ENCODE measurements at regions not wholly inside any gene's neighbourhood (a gene's known extent, or its start where the extent isn't known, plus 50 kb on each side); places are given as distances from the start of the nearest gene placed in this dataset.

- no peak for TF ChIP-seq CTCF (IDR thresholded peaks at IDR 0.05; ENCODE audit: low read depth, low read length)
- no peak overlapping the region for H3K4me3 ChIP-seq (replicated peaks in 1 of 2; ENCODE audit: low read depth in 2 of 2, low read length in 2 of 2)
- DNase-seq (ENCODE audit: low read depth in 2 of 2) = no peak
Measured at GRCh38 chr5:74187757-74188156, 452.8 kb downstream of the ENC1 start.

GRCh38 chr5:74186356-74187315, 453.9 kb downstream of the ENC1 start:
- DNase-seq (ENCODE audit: low read depth in 2 of 2) = peak in 1 of 2 donors; percentile 59
- TF ChIP-seq CTCF (IDR thresholded peaks at IDR 0.05; ENCODE audit: low read depth, low read length) = no peak
- no peak overlapping the region for H3K4me3 ChIP-seq (replicated peaks in 1 of 2; ENCODE audit: low read depth in 2 of 2, low read length in 2 of 2)

- TF ChIP-seq CTCF (IDR thresholded peaks at IDR 0.05; ENCODE audit: low read depth, low read length) = no peak
- no peak for DNase-seq (ENCODE audit: low read depth in 2 of 2)
- no peak overlapping the region for H3K4me3 ChIP-seq (replicated peaks in 1 of 2; ENCODE audit: low read depth in 2 of 2, low read length in 2 of 2)
Measured at GRCh38 chr5:74185599-74185998, 454.9 kb downstream of the ENC1 start.

GRCh38 chr5:74184649-74185048, 455.9 kb downstream of the ENC1 start:
- no peak for DNase-seq (ENCODE audit: low read depth in 2 of 2)
- no peak overlapping the region for H3K4me3 ChIP-seq (replicated peaks in 1 of 2; ENCODE audit: low read depth in 2 of 2, low read length in 2 of 2)
- no peak for TF ChIP-seq CTCF (IDR thresholded peaks at IDR 0.05; ENCODE audit: low read depth, low read length)

GRCh38 chr5:74183041-74183440, 457.5 kb downstream of the ENC1 start:
- no peak overlapping the region for H3K4me3 ChIP-seq (replicated peaks in 1 of 2; ENCODE audit: low read depth in 2 of 2, low read length in 2 of 2)
- no peak for DNase-seq (ENCODE audit: low read depth in 2 of 2)
- TF ChIP-seq CTCF (IDR thresholded peaks at IDR 0.05; ENCODE audit: low read depth, low read length) = no peak

- no peak overlapping the region for H3K4me3 ChIP-seq (replicated peaks in 1 of 2; ENCODE audit: low read depth in 2 of 2, low read length in 2 of 2)
- no peak for DNase-seq (ENCODE audit: low read depth in 2 of 2)
- no peak for TF ChIP-seq CTCF (IDR thresholded peaks at IDR 0.05; ENCODE audit: low read depth, low read length)
Measured at GRCh38 chr5:74182603-74183002, 457.9 kb downstream of the ENC1 start.

All from cardiac fibroblast (primary cell).